ENCODE measurements at regions not wholly inside any gene's neighbourhood (a gene's known extent, or its start where the extent isn't known, plus 50 kb on each side); places are given as distances from the start of the nearest gene placed in this dataset.

DNA sequence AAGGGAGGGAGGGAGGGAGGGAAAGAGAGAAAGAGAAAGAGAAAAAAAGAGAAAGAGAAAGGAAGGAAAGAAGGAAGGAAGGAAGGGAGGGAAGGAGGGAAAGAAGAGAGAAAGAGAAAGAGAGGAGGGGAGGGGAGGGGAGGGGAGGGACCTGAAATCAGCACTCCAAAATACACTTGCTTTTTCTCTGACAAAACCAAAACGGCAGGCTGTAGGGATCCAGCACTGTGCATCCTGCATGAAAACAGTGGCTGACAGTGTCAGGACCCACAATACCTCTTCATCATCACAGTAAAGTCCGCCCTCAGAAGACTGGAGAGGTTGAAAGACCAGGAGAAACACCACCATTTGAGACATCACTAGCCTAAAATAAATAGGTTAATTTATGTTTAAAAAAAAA lies 156.0 kb upstream of the SOD1 start:
- intact Hi-C loops (cut with micrococcal nuclease; ENCODE audit: unreplicated experiment): no loop called here
- Histone ChIP-seq H3K9me3 (ENCODE audit: low read depth, low read length, poor library complexity, severe bottlenecking) (no peaks in the 10 kb centered on the region), H3K27ac (ENCODE audit: low read depth, low read length, poor library complexity, severe bottlenecking) (no peak overlapping the region), H3K36me3 (ENCODE audit: insufficient read depth, low read length, poor library complexity, severe bottlenecking) (no peaks in the 10 kb centered on the region), H3K4me1 (ENCODE audit: insufficient read depth, low read length, poor library complexity, severe bottlenecking) (no peaks in the 10 kb centered on the region), H3K27me3 (replicated peaks; ENCODE audit: insufficient read depth, low read depth, low read length, poor library complexity) (no peaks in the 10 kb centered on the region), H3K4me3 (ENCODE audit: low read depth, low read length, poor library complexity, severe bottlenecking) (no peak overlapping the region)
- no TSS peak for BruUV-seq (replicated peaks)
- DNase-seq (ENCODE audit: low spot score): no peak
- CTCF ChIA-PET: no interaction called here
- POLR2A ChIA-PET (ENCODE audit: low non-redundant PET): no interaction called here
- TF ChIP-seq EZH2 (IDR thresholded peaks at IDR 0.05; ENCODE audit: borderline replicate concordance, low read depth, low read length, poor library complexity, severe bottlenecking): no peak
- TF ChIP-seq, protein P1, sequence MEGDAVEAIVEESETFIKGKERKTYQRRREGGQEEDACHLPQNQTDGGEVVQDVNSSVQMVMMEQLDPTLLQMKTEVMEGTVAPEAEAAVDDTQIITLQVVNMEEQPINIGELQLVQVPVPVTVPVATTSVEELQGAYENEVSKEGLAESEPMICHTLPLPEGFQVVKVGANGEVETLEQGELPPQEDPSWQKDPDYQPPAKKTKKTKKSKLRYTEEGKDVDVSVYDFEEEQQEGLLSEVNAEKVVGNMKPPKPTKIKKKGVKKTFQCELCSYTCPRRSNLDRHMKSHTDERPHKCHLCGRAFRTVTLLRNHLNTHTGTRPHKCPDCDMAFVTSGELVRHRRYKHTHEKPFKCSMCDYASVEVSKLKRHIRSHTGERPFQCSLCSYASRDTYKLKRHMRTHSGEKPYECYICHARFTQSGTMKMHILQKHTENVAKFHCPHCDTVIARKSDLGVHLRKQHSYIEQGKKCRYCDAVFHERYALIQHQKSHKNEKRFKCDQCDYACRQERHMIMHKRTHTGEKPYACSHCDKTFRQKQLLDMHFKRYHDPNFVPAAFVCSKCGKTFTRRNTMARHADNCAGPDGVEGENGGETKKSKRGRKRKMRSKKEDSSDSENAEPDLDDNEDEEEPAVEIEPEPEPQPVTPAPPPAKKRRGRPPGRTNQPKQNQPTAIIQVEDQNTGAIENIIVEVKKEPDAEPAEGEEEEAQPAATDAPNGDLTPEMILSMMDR (conservative IDR thresholded peaks at IDR 0.05; ENCODE audit: low read depth, low read length): no peak

DNA sequence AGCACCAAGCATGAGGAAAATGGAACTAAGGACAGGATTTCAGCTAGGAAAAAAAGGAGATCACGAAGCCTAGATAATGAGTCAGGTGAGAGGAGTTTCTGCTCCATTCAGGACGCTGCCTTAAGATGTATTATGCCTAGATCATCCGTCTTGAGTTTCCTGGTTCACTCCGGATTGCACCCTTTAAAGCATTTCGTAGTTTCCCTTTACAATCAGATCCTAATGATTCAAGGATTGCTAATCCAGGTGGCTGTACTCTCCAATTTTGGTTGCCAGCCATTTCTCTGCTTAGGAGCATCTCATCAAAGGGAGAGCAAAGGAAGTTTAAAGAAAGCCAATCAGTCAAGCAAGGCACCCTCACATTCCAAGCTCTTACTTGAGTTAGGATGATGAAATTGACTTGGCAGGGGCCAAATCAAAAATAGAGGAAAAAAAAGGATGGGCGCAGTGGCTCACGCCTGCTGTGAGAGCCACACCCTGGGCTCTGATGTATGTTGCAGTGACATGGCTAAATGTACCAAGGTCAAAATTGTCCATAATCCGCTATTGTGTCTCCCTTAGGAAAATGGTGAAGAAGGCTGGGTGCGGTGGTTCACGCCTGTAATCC lies 156.9 kb upstream of the SOD1 start:
- Histone ChIP-seq H3K9me3 (ENCODE audit: low read depth, low read length, poor library complexity, severe bottlenecking) (no peaks in the 10 kb centered on the region), H3K36me3 (ENCODE audit: insufficient read depth, low read length, poor library complexity, severe bottlenecking) (no peaks in the 10 kb centered on the region), H3K27me3 (replicated peaks; ENCODE audit: insufficient read depth, low read depth, low read length, poor library complexity) (no peaks in the 10 kb centered on the region), H3K4me1 (ENCODE audit: insufficient read depth, low read length, poor library complexity, severe bottlenecking) (no peaks in the 10 kb centered on the region), H3K27ac (ENCODE audit: low read depth, low read length, poor library complexity, severe bottlenecking) (no peak overlapping the region), H3K4me3 (ENCODE audit: low read depth, low read length, poor library complexity, severe bottlenecking) (no peak overlapping the region)
- intact Hi-C loops (cut with micrococcal nuclease; ENCODE audit: unreplicated experiment): no loop called here
- DNase-seq (ENCODE audit: low spot score): no peak
- POLR2A ChIA-PET (ENCODE audit: low non-redundant PET): no interaction called here
- CTCF ChIA-PET: no interaction called here
- BruUV-seq (replicated peaks): no TSS peak
- TF ChIP-seq, protein P1 (conservative IDR thresholded peaks at IDR 0.05; ENCODE audit: low read depth, low read length): no peak
- TF ChIP-seq EZH2 (IDR thresholded peaks at IDR 0.05; ENCODE audit: borderline replicate concordance, low read depth, low read length, poor library complexity, severe bottlenecking): no peak

DNA sequence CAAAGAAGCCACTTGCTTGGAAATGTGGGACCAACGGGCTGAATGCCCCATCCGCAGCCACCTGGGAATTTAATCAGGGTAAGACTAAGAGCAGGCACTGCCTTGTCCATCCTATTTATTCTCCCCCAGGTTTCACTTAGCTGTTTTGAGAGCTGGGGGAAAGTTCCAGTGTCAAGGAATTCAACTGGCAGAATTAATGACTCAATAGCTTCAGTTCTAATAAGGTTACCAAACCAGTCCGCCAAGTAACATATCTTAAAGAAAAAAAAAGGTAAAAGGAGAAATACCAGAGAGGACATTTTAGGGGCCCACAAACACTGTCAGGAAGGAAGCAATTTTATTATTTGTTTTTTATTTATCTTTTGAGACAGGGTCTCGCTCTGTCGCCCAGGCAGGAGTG lies 157.6 kb upstream of the SOD1 start:
- Histone ChIP-seq H3K9me3 (ENCODE audit: low read depth, low read length, poor library complexity, severe bottlenecking) (no peaks in the 10 kb centered on the region), H3K4me3 (ENCODE audit: low read depth, low read length, poor library complexity, severe bottlenecking) (no peak overlapping the region), H3K4me1 (ENCODE audit: insufficient read depth, low read length, poor library complexity, severe bottlenecking) (no peaks in the 10 kb centered on the region), H3K27ac (ENCODE audit: low read depth, low read length, poor library complexity, severe bottlenecking) (no peak overlapping the region), H3K27me3 (replicated peaks; ENCODE audit: insufficient read depth, low read depth, low read length, poor library complexity) (no peaks in the 10 kb centered on the region), H3K36me3 (ENCODE audit: insufficient read depth, low read length, poor library complexity, severe bottlenecking) (no peaks in the 10 kb centered on the region)
- intact Hi-C loops (cut with micrococcal nuclease; ENCODE audit: unreplicated experiment): no loop called here
- no peak for DNase-seq (ENCODE audit: low spot score)
- no TSS peak for BruUV-seq (replicated peaks)
- TF ChIP-seq, protein P1 (conservative IDR thresholded peaks at IDR 0.05; ENCODE audit: low read depth, low read length): no peak
- TF ChIP-seq EZH2 (IDR thresholded peaks at IDR 0.05; ENCODE audit: borderline replicate concordance, low read depth, low read length, poor library complexity, severe bottlenecking): no peak
- POLR2A ChIA-PET (ENCODE audit: low non-redundant PET): no interaction called here
- CTCF ChIA-PET: no interaction called here
